Pons (tissue), 1 donor: ENCODE measurements at regions not wholly inside any gene's neighbourhood (a gene's known extent, or its start where the extent isn't known, plus 50 kb on each side); places are given as distances from the start of the nearest gene placed in this dataset.
"Not testable (repeated sequence)": the region's sequence is repeated elsewhere in the genome, so short reads cannot be mapped to it uniquely, and the experiment has no call there.

Experiments
- DNase-seq: peaks from one replicate; pipeline ENCODE4 v3.0.0-alpha.2; 2016; ENCODE audit warnings: low spot score

DNA sequence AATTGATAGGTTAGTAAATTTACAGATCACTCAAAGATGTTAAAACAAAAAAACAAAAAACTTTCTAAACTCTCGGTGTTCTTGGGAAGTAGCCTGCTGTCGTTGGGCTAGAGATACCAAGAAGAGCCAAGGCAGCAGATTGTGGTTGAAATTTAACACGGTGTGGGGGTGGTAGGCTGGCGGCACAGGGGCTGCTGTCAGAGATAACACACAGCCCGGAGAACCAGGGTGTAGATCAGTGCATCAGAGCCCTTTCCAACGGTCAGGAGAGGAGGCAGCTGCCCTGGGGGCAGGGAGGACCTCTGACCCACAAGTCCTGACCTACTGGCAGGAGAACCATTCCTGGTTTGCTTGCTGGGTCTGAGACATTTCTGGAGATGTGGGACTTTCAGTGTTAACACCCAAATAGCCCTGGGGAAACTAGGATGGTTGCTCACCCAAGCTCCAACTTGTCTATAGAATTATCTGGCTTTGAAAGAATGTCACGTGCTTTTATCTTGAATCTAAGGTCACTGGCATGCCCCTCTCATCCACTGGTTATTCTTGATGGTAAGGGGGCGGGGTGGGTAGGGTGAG is 205.2 kb upstream of the PLGLB2 start:
- DNase-seq: not testable (repeated sequence)

DNA sequence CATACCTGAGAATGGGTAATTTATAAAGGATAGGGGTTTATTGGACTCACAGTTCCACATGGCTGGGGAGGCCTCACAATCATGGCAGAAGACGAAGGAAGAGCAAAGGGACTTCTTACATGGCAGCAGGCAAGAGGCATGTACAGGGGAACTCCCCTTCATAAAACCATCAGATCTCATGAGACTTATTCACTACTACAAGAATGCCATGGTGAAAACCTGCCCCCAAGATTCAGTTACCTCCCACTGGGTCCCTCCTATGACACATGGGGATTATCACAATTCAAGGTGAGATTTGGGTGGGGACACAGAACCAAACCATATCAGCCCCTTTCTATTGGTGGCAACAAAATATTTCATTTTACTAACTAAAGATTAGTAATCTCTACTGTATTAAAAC is 204.1 kb upstream of the PLGLB2 start:
- DNase-seq: not testable (repeated sequence)

DNA sequence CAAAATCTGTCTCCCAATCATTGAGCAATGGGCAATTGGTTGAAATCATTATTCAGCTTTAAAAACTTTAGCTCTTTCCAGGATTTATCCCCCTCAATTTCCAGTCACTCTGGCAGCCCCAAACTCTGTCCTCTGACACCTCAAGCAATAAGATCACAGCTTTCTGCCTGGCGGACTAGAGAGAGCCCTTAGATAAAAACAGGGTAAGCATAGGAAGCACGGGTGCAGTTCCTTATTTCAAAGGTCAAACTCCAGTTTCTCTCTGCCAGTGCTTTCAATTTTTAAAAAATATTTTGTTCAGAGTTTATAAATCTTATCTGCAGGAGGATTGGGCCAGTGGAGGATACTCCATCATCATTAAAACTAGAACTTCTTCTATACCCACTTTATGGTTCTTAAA is 200.8 kb upstream of the PLGLB2 start:
- DNase-seq: not testable (repeated sequence)

- DNase-seq: not testable (repeated sequence)
These were observed 199.9 kb upstream of the PLGLB2 start for GRCh38 chr2:87547966-87548365.

DNA sequence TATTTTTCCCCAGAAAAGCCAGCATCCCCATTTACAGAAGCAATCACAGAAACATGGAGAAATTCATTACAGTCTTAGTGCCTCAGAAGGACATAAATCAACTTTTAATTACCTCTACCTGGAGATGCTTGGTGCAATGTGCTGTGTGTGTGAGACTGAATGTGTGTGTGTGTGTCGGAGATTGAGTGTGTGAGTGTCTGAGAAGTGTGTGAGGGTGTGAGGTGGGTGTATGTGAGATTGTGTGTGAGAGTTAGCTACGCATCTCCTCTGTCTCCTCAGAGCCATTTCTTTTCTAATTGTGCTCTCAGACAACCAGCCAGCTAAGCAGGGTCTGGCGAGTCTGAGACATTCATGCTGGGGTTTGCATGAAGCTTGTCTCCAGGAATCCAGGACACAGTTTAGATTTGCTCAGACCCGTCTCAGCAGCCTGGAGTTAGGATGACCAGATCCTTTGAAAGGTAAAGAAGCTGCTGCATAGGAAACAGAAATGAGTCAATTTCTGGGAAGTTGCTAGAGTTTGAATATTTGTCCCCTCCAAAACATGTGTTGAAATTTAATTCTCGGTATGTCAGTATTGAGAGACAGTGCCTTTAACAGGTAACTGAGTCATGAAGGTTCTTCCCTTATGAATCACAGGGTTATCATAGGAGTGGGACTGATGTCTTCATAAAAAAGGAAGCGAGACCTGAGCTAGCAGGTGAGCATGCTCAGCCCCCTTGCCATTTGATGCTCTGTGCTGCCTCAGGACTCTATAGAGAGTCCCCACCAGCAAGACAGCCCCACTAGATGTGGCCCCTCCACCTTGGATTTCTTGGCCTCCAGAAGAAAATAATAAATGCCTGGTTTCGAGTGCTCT is 199.0 kb upstream of the PLGLB2 start:
- DNase-seq: not testable (repeated sequence)

GRCh38 chr2:87549561-87550202 is 198.2 kb upstream of the PLGLB2 start:
- DNase-seq: not testable (repeated sequence)

DNA sequence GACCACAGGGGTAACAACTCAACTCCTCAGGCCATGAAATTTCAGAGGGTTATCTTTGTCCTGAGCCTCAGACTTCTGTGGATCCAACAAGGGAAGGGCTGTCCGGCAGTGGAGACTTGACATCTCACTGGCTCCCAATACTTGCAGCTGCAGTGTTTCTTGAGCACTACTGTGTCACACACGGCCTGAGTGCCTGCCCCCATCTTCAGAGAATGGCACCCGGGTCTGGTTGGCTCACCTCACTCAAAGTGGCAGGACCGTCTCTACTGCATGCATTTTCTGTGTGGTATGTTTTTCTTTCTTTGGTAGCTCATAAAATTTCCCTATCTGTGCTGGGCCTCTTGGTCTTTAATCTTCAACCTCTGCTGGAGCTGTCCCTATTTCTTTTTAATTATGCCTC is 193.2 kb upstream of the PLGLB2 start:
- not testable (repeated sequence) for DNase-seq

- not testable (repeated sequence) for DNase-seq
These were observed 192.8 kb upstream of the PLGLB2 start for GRCh38 chr2:87555082-87555481.

- DNase-seq: not testable (repeated sequence)
These were observed 188.9 kb upstream of the PLGLB2 start for GRCh38 chr2:87559001-87559400.

DNA sequence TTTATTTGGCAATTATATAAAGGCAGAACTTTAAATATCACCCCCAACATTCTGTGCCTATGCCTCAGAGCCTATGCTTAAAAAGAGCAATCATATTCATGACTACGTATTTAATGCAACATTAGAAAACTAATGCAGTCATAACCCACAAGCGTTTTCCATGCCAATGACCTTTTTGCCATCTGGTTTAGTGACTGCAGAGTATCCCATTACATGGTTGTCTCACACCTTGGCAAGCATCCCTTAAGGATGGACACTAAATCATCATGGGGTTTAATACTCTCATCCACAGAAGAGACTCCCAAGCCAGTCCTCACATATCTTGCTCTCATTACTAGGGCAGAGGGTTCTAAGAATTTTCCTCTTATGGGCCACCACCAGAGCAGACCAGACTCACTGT is 188.2 kb upstream of the PLGLB2 start:
- DNase-seq: not testable (repeated sequence)

DNA sequence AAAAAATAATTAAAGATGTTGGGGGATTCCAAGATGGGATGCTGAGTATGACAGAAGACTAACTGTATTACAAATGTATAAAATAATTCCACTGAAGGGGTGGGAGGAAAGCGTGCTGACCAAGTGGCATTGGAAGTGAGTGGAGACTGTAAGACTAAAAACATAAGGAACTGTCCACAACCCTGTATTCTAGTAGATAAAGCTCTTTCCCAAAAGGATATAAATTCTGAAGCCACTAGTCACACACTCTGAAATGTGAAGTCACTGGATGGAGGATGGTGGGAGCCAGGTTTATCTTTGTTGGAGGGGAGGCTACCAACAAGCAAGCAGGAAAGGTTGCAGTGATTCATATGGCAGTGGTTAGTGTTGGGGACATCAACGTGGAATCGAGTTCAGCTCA is 182.8 kb upstream of the PLGLB2 start:
- not testable (repeated sequence) for DNase-seq

- not testable (repeated sequence) for DNase-seq
These were observed 181.4 kb upstream of the PLGLB2 start for GRCh38 chr2:87566531-87566930.

DNA sequence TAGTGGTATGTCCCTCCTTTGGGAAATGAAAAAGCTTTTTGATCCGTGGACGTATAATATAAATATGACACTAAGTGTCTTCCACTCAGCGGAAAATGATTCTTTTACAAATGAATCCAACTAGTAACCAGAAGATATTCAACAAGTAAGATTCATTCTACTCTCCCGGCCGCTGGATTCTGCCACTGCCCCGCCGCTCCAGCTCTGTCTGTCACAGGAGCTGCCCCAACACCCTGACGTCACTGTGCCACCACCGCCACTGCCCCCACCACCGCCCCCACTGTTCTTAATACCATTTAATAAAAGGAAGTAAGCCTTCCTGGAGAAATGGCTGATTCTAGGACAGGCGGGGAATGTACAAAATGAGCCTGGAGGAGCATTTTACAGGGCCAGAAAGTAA is 180.8 kb upstream of the PLGLB2 start:
- not testable (repeated sequence) for DNase-seq

- DNase-seq: not testable (repeated sequence)
These were observed 180.0 kb upstream of the PLGLB2 start for GRCh38 chr2:87567912-87568311.

DNA sequence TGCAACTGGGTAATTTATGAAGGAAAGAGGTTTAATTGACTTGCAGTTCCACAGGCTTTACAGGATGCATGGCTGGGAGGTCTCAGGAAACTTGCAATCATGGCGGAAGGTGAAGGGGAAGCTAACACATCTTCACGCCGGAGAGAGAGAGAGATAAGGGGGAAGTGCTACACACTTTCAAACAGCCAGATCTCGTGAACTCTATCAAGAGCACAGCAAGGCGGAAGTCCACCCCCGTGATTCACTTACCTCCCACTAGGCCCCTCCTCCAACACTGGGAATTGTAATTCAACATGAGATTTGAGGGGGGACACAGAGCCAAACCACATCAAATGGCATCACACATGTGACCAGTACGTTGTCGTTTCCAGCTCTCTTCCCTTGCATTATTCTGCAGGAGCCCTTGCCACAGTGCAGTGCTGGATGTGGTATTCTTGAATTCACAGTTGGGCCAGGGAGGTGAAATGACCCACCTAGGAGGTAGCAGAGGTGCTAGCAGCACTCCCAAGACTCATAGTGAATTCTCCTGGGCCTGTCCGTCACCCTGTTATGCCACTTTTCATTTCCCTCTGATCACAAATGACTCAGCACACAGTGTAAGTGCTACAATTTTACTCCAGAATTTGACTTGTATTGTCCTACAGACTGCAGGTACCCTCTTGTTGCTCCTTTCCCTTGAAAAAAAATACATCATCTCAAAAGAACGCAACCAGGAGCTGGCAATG is 179.2 kb upstream of the PLGLB2 start:
- not testable (repeated sequence) for DNase-seq

- not testable (repeated sequence) for DNase-seq
These were observed 178.0 kb upstream of the PLGLB2 start for GRCh38 chr2:87569689-87570397.

- DNase-seq: not testable (repeated sequence)
These were observed 175.9 kb upstream of the PLGLB2 start for GRCh38 chr2:87571889-87572465.

DNA sequence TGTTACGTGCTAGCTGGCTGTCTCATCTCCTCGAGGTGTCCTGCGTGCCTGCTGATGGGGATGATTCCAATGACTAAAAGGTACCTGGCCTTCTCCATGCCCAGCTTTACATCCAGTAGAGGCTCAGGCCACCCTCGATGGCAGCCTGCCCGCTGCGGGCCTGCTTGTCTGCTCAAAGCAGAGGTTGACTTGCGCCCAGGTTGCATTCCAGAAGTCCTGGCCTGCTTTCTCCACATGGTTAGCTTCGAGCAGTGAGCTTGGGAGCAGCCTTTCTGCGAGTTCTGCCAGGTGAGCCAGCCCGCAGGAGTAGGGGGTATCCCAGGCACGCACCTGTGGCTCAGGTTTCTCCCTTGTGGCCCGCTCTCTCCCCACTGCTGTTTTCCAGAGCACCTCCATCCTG is 175.0 kb upstream of the PLGLB2 start:
- not testable (repeated sequence) for DNase-seq

DNA sequence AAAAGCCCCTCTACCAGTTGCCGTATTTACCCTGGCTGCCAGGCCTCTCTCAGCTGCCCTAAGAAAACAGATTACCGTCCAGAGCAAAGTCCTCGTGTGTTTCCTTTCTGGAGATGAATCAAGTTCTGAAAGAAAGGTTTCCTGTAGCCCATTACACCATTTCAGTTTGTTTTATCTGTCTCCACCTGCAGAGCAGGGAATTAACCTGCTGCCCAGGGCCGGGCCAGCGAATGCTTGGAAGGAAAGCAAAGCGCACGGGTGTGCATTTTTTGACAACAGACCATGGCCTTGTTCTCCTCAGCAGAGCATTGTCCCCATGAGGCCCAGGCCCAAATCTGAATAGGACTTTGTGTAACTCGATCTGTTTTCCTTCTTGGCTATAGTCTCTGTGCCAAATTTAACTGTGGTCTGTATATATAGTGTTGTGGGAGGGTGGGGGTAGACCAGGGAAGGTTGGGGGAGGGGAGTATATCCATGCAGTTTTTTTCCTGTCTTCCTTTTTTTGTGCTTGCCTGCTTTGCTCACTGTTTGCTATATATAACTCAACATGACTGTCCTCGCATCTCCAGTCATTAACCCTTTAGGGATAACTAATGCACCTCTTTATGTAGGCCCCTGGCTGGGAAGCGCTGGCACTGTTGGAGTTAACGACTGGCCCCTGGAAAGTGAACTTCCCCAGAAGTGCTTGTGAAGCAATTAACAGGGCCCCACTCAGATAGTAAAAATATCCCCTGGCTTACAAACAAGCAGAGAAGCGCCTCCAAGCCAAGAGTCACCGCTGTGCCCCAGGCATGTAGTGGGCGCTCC is 174.3 kb upstream of the PLGLB2 start:
- DNase-seq: not testable (repeated sequence)
